Neuronal stem cell (in vitro differentiated cells): ENCODE measurements at regions not wholly inside any gene's neighbourhood (a gene's known extent, or its start where the extent isn't known, plus 50 kb on each side); places are given as distances from the start of the nearest gene placed in this dataset.

ENCODE experiments used
- DNase-seq: peaks from one replicate; pipeline ENCODE4 v3.0.0-alpha.2; 2013; ENCODE audit warnings: low spot score
- H2AFZ ChIP-seq: one replicate; pipeline ENCODE4 v1.6.1; 2013; ENCODE audit warnings: mild to moderate bottlenecking, low read length, inconsistent platforms
- H2AK5ac ChIP-seq: 2 replicates; pipeline ENCODE4 v1.6.1; 2013; ENCODE audit warnings: low read depth, mild to moderate bottlenecking, inconsistent platforms, low read length, moderate library complexity, mixed read lengths
- H2BK120ac ChIP-seq: 2 replicates; pipeline ENCODE4 v1.6.1; 2013; ENCODE audit warnings: low read depth, mild to moderate bottlenecking, inconsistent platforms, low read length, moderate library complexity, mixed read lengths
- H2BK12ac ChIP-seq: one replicate; pipeline ENCODE4 v1.6.1; 2013; ENCODE audit warnings: low read length, inconsistent platforms
- H2BK15ac ChIP-seq: 2 replicates; pipeline ENCODE4 v1.6.1; 2013; ENCODE audit warnings: mild to moderate bottlenecking, low read length, inconsistent platforms, mixed read lengths
- H2BK5ac ChIP-seq: one replicate; pipeline ENCODE4 v1.6.1; 2013; ENCODE audit warnings: inconsistent platforms, mild to moderate bottlenecking, low read length, moderate library complexity
- H3K14ac ChIP-seq: one replicate; pipeline ENCODE4 v1.6.1; 2013; ENCODE audit warnings: low read length, inconsistent platforms
- H3K18ac ChIP-seq: 2 replicates; pipeline ENCODE4 v1.6.1; 2013; ENCODE audit warnings: low read length, inconsistent platforms
- H3K23ac ChIP-seq: 2 replicates; pipeline ENCODE4 v1.6.1; 2013; ENCODE audit warnings: low read depth, mild to moderate bottlenecking, mixed read lengths, low read length, inconsistent platforms; ENCODE audit not compliant: poor library complexity
- H3K27ac ChIP-seq: replicated peaks from 3 replicates; pipeline ENCODE4 v1.5.1; 2013; ENCODE audit warnings: low read length, inconsistent platforms
- H3K27me3 ChIP-seq, 3 experiments: 2 replicates each; pipeline ENCODE4 v1.6.1; 2013; ENCODE audit warnings: low read length in 3 of 3, mild to moderate bottlenecking in 2 of 3, inconsistent platforms in 1 of 3, low read depth in 1 of 3, mixed read lengths in 1 of 3, moderate library complexity in 1 of 3; ENCODE audit not compliant: control insufficient read depth in 3 of 3, insufficient read depth in 3 of 3
- H3K36me3 ChIP-seq, 2 donors: replicated peaks in 1 of 2; 2 replicates each; pipeline ENCODE4 v1.6.1; 2013; ENCODE audit warnings: low read length in 2 of 2; ENCODE audit not compliant: control insufficient read depth in 2 of 2, insufficient read depth in 2 of 2
- H3K4ac ChIP-seq: 2 replicates; pipeline ENCODE4 v1.6.1; 2013; ENCODE audit warnings: inconsistent platforms, mild to moderate bottlenecking, low read length, moderate library complexity
- H3K4me1 ChIP-seq, 2 donors: 1 replicate in 1 of 2; 2 replicates in 1 of 2; pipeline ENCODE4 v1.6.1; 2013; ENCODE audit warnings: low read length in 2 of 2, low read depth in 1 of 2; ENCODE audit not compliant: control insufficient read depth in 2 of 2, insufficient read depth in 1 of 2
- H3K4me2 ChIP-seq: one replicate; pipeline ENCODE4 v1.6.1; 2013; ENCODE audit warnings: mild to moderate bottlenecking, low read length, inconsistent platforms; ENCODE audit not compliant: insufficient read depth, poor library complexity, severe bottlenecking
- H3K4me3 ChIP-seq, 2 donors: 2 replicates each; pipeline ENCODE4 v1.5.1; 2013; ENCODE audit warnings: low read length in 2 of 2, mild to moderate bottlenecking in 2 of 2, inconsistent platforms in 1 of 2, moderate library complexity in 1 of 2
- H3K79me1 ChIP-seq: one replicate; pipeline ENCODE4 v1.6.1; 2013; ENCODE audit warnings: low read depth, mild to moderate bottlenecking, inconsistent platforms, low read length, moderate library complexity
- H3K9ac ChIP-seq: one replicate; pipeline ENCODE4 v1.6.1; 2013; ENCODE audit warnings: mild to moderate bottlenecking, low read depth, low read length, inconsistent platforms; ENCODE audit not compliant: poor library complexity
- H3K9me3 ChIP-seq, 2 donors: replicated peaks in 1 of 2; 2 replicates each; pipeline versions ENCODE3 to v1.6.1; 2013; ENCODE audit warnings: low read length in 2 of 2, mild to moderate bottlenecking in 2 of 2, inconsistent platforms in 1 of 2, low read depth in 1 of 2, mixed read lengths in 1 of 2, moderate library complexity in 1 of 2; ENCODE audit not compliant: control insufficient read depth in 2 of 2, insufficient read depth in 1 of 2
- H4K8ac ChIP-seq: one replicate; pipeline ENCODE4 v1.6.1; 2013; ENCODE audit warnings: low read depth, mild to moderate bottlenecking, inconsistent platforms, low read length, moderate library complexity
- H4K91ac ChIP-seq: one replicate; pipeline ENCODE4 v1.6.1; 2013; ENCODE audit warnings: low read length, low read depth, mild to moderate bottlenecking, inconsistent platforms; ENCODE audit not compliant: poor library complexity
- WGBS, 2 donors: extraction: QIAGEN DNeasy Blood & Tissue Kit; methylation state at CpG; one replicate each; pipeline ENCODE4 v1.1.7; 2013; ENCODE audit warnings: missing lambda C conversion rate in 2 of 2, mixed read lengths in 1 of 2; ENCODE audit not compliant: insufficient read length in 2 of 2, insufficient replicate concordance in 1 of 2; ENCODE audit errors: extremely low coverage in 2 of 2; 5-methylcytosine and 5-hydroxymethylcytosine counted together

- Histone ChIP-seq H3K9me3 (peaks cover 0 to 3% of the 10 kb centered on the region in 2 donors), H3K4me3 (no peak overlapping the region), H3K36me3 (no peaks in the 10 kb centered on the region), H3K4me1 (peaks cover 0 to 4% of the 10 kb centered on the region in 2 donors), H3K18ac (no peak overlapping the region), H2BK120ac (no peak overlapping the region), H2AK5ac (no peak overlapping the region), H3K4me2 (no peak overlapping the region), H2BK5ac (no peak overlapping the region), H3K27ac (no peak overlapping the region), H2AFZ (no peak overlapping the region), H3K23ac (no peak overlapping the region), H3K9ac (no peak overlapping the region), H3K4ac (no peak overlapping the region), H4K8ac (no peak overlapping the region), H4K91ac (no peak overlapping the region), H2BK15ac (no peak overlapping the region), H3K14ac (no peak overlapping the region), H3K27me3 (peaks cover 0 to 6% (median 0%) of the 10 kb centered on the region in 3 experiments), H3K79me1 (no peaks in the 10 kb centered on the region), H2BK12ac (no peak overlapping the region)
- no CpG with 5 or more reads among the region's 7 CpGs for WGBS, 2 donors
- DNase-seq, result no peak
Observed at GRCh38 chr13:44110091-44110621, 230.5 kb downstream of the LACC1 start.

- Histone ChIP-seq H3K14ac (no peak overlapping the region), H3K9ac (no peak overlapping the region), H3K9me3 (no peaks in the 10 kb centered on the region), H3K27ac (no peak overlapping the region), H3K18ac (no peak overlapping the region), H2AK5ac (no peak overlapping the region), H3K4me3 (no peak overlapping the region), H4K91ac (no peak overlapping the region), H2BK5ac (no peak overlapping the region), H2BK15ac (no peak overlapping the region), H3K23ac (no peak overlapping the region), H3K36me3 (no peaks in the 10 kb centered on the region), H3K27me3 (peaks cover 0 to 6% (median 0%) of the 10 kb centered on the region in 3 experiments), H3K4me2 (no peak overlapping the region), H3K79me1 (no peaks in the 10 kb centered on the region), H3K4me1 (no peaks in the 10 kb centered on the region), H2AFZ (no peak overlapping the region), H3K4ac (no peak overlapping the region), H2BK12ac (no peak overlapping the region), H2BK120ac (no peak overlapping the region), H4K8ac (no peak overlapping the region)
- no CpG with 5 or more reads among the region's 3 CpGs for WGBS, 2 donors
- no peak for DNase-seq
Observed at GRCh38 chr13:44111701-44112100, 232.0 kb downstream of the LACC1 start.

- WGBS, 2 donors, result no CpG with 5 or more reads among the region's 6 CpGs
- Histone ChIP-seq H3K9me3 (no peaks in the 10 kb centered on the region), H4K8ac (no peak overlapping the region), H3K18ac (no peak overlapping the region), H3K27me3 (no peaks in the 10 kb centered on the region), H3K36me3 (no peaks in the 10 kb centered on the region), H3K4me2 (no peak overlapping the region), H3K79me1 (no peaks in the 10 kb centered on the region), H2BK15ac (no peak overlapping the region), H2AK5ac (no peak overlapping the region), H3K4ac (no peak overlapping the region), H2BK5ac (no peak overlapping the region), H2BK12ac (no peak overlapping the region), H3K14ac (no peak overlapping the region), H3K9ac (no peak overlapping the region), H2AFZ (no peak overlapping the region), H3K4me1 (peaks cover 0 to 3% of the 10 kb centered on the region in 2 donors), H3K23ac (no peak overlapping the region), H2BK120ac (no peak overlapping the region), H3K4me3 (no peak overlapping the region), H3K27ac (no peak overlapping the region), H4K91ac (no peak overlapping the region)
- no peak for DNase-seq
Observed at GRCh38 chr13:44112700-44113329, 233.1 kb downstream of the LACC1 start.

- Histone ChIP-seq H3K4me3 (no peak overlapping the region), H3K9ac (no peak overlapping the region), H3K4me1 (peaks cover 6 to 7% of the 10 kb centered on the region in 2 donors), H3K27ac (no peak overlapping the region), H3K36me3 (no peaks in the 10 kb centered on the region), H3K14ac (no peak overlapping the region), H2BK5ac (no peak overlapping the region), H3K23ac (no peak overlapping the region), H4K91ac (no peak overlapping the region), H2AFZ (no peak overlapping the region), H4K8ac (no peak overlapping the region), H3K79me1 (no peaks in the 10 kb centered on the region), H2BK120ac (no peak overlapping the region), H3K4ac (no peak overlapping the region), H2BK12ac (no peak overlapping the region), H2AK5ac (no peak overlapping the region), H3K9me3 (no peaks in the 10 kb centered on the region), H3K27me3 (no peaks in the 10 kb centered on the region), H2BK15ac (no peak overlapping the region), H3K4me2 (no peak overlapping the region), H3K18ac (no peak overlapping the region)
- DNase-seq, result no peak
- WGBS, 2 donors, result no CpG with 5 or more reads among the region's 7 CpGs
Observed at GRCh38 chr13:44116562-44117332, 237.0 kb downstream of the LACC1 start.
